ENCODE measurements at regions not wholly inside any gene's neighbourhood (a gene's known extent, or its start where the extent isn't known, plus 50 kb on each side); places are given as distances from the start of the nearest gene placed in this dataset.
"Not testable (repeated sequence)": the region's sequence is repeated elsewhere in the genome, so short reads cannot be mapped to it uniquely, and the experiment has no call there.

GRCh38 chr4:123638834-123639233 lies 242.2 kb downstream of the SPRY1 start:
- DNase-seq: no peak

GRCh38 chr4:123640271-123640670 lies 243.7 kb downstream of the SPRY1 start:
- no peak for DNase-seq

- no peak for DNase-seq
These were observed 244.2 kb downstream of the SPRY1 start for GRCh38 chr4:123640824-123641223.

- no peak for DNase-seq
These were observed 247.1 kb downstream of the SPRY1 start for GRCh38 chr4:123643691-123644090.

- DNase-seq: no peak
These were observed 252.7 kb downstream of the SPRY1 start for GRCh38 chr4:123649250-123649644.

GRCh38 chr4:123649645-123650391 lies 253.2 kb downstream of the SPRY1 start:
- peak; percentile 96 for DNase-seq

- peak; percentile 94 for DNase-seq
These were observed 254.5 kb downstream of the SPRY1 start for GRCh38 chr4:123651066-123651465.

- peak; percentile 29 for DNase-seq
These were observed 255.1 kb downstream of the SPRY1 start for GRCh38 chr4:123651536-123652180.

- peak; percentile 32 for DNase-seq
These were observed 255.9 kb downstream of the SPRY1 start for GRCh38 chr4:123652476-123652875.

- DNase-seq: no peak
These were observed 256.6 kb downstream of the SPRY1 start for GRCh38 chr4:123653236-123653635.

- not testable (repeated sequence) for DNase-seq
These were observed 260.2 kb downstream of the SPRY1 start for GRCh38 chr4:123656746-123657294.

GRCh38 chr4:123657606-123658005 lies 261.0 kb downstream of the SPRY1 start:
- not testable (repeated sequence) for DNase-seq

- no peak for DNase-seq
These were observed 262.7 kb downstream of the SPRY1 start for GRCh38 chr4:123659262-123659661.

- no peak for DNase-seq
These were observed 263.1 kb downstream of the SPRY1 start for GRCh38 chr4:123659730-123660129.

- DNase-seq: no peak
These were observed 264.6 kb downstream of the SPRY1 start for GRCh38 chr4:123661080-123661737.

- DNase-seq: no peak
These were observed 266.2 kb downstream of the SPRY1 start for GRCh38 chr4:123662827-123663226.

- DNase-seq: no peak
These were observed 269.9 kb downstream of the SPRY1 start for GRCh38 chr4:123666486-123666885.

GRCh38 chr4:123667496-123667895 lies 270.9 kb downstream of the SPRY1 start:
- DNase-seq: no peak

- DNase-seq: no peak
These were observed 271.4 kb downstream of the SPRY1 start for GRCh38 chr4:123667991-123668390.

- no peak for DNase-seq
These were observed 275.2 kb downstream of the SPRY1 start for GRCh38 chr4:123671636-123672404.

GRCh38 chr4:123672987-123673386 lies 276.4 kb downstream of the SPRY1 start:
- DNase-seq: no peak

GRCh38 chr4:123673971-123674370 lies 277.4 kb downstream of the SPRY1 start:
- DNase-seq: no peak

Data from skin of body (tissue), 1 donor.